ENCODE measurements at regions not wholly inside any gene's neighbourhood (a gene's known extent, or its start where the extent isn't known, plus 50 kb on each side); places are given as distances from the start of the nearest gene placed in this dataset.

- no peak for TF ChIP-seq GATA3 (IDR thresholded peaks at IDR 0.05; ENCODE audit: low read depth, low read length)
- no peak for TF ChIP-seq GATA2 (IDR thresholded peaks at IDR 0.05; ENCODE audit: low read depth, low read length)
These were observed 82.6 kb downstream of the IRX3 start for GRCh38 chr16:54203851-54204505.

Measured in SH-SY5Y (cell line).